Non-pigmented ciliary epithelial cell (primary cell): ENCODE measurements at regions not wholly inside any gene's neighbourhood (a gene's known extent, or its start where the extent isn't known, plus 50 kb on each side); places are given as distances from the start of the nearest gene placed in this dataset.
A peak's percentile ranks its signal among the peaks of the same experiment; 100 is the strongest.
"Not testable (repeated sequence)": the region's sequence is repeated elsewhere in the genome, so short reads cannot be mapped to it uniquely, and the experiment has no call there.

Experiments
- DNase-seq: peaks from one replicate; pipeline ENCODE4 v3.0.0-alpha.2; 2010; ENCODE audit warnings: low read depth

DNA sequence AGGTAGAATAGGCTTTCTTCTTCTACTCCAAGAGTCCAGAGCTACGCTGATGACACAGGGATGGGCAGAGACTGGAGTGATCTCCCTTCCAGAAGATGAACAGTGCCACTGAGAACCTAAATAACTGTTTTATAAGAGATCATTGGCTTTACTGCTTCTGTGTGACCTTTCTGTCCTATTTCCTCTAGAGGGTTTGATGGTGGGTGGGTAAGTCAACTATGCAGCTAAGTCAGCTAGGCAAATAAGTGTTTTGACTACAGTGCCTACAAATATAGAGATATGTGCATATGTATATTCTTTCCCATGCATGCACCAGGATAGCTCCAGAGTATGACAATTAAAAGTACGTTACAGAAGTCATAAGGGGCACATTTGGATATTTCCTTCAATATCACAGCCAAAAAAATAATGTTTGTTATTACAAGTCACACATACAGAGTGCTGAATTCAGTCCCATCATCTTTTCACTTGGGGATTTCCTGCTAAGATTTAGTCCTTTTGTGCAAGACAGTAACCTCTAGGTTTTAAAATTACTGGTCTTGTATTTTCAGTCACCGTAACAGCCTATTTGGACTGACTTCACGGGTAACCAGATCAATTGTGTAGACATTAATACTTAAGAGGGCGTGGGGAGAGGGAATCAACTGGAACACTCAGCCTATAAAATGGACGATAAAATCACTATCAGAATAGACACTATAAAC, 412.6 kb upstream of the SOX5 start:
- DNase-seq, result no peak

DNA sequence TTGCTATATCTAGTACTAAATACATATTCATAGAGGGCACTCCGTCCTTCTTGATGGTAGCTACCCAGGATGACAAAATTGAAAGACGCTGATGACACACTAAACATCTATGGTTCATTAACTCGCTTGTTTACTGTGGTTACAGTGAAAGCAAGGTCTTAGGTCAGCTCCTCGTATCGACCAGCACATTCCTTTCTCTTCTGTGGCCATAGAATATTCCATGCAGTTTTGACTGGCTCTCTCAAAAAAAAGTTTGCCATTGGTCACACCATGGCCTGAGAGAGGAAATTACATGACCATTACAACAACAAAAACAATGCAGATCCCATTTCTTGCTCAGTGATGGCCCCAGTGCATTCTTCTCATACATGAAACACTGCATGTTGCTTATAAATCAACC, 411.4 kb upstream of the SOX5 start:
- DNase-seq, result peak; percentile 30

DNA sequence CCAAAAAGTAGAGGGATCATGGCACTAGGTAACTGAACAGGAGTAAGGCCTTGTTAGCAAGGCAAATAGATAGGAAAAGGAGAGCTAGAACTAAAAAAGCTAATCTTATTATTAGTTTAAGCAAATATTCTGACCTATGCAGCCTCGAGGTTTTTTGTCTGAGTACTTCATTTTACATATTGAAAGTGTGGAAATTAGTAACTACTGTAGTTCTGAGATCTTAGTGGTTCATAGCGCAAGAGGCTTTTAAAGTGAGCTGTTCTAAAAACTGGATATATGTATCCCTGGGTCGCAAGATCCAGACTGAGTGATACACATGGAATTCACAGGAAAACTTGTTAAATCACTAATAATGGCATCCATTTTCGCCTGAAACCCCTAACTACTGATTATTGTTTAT, 411.0 kb upstream of the SOX5 start:
- DNase-seq, result no peak

DNA sequence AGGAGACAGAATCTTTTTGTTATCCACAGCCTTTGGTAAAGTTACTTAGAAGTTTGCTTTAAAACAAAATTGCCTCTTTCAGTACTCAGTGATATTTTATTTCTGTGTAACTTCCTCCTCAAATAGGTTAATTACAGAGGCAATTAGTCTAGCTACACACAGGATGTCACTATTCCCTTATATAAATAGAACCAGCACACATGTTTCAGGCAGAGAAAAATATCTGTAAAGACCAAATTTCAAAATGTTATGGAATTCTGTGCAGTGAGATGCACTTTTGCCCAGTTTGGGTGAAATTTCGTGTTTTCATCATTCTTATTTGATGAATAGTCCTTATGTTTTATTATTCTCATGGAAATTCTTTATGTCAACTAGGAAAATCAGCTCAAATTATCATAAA, 410.6 kb upstream of the SOX5 start:
- DNase-seq, result no peak

DNA sequence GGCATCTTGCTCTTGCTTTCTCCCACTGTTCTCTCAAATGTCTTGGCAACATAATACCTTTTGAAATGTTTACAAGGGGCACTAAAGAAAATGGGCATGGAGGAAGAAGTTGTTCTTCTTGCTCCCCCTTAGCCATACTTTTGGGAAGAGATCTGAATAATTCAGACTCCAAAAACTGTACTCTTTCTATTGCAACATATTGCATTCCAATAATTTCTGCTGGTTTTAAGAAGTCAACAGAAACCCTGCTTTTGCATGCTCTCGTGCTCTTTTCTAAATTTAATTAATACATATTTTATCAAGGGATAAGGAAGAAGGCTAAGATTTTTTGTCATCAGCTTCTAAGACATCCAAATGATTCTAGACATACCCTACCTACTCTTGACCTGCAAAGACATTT, 409.9 kb upstream of the SOX5 start:
- no peak for DNase-seq

DNA sequence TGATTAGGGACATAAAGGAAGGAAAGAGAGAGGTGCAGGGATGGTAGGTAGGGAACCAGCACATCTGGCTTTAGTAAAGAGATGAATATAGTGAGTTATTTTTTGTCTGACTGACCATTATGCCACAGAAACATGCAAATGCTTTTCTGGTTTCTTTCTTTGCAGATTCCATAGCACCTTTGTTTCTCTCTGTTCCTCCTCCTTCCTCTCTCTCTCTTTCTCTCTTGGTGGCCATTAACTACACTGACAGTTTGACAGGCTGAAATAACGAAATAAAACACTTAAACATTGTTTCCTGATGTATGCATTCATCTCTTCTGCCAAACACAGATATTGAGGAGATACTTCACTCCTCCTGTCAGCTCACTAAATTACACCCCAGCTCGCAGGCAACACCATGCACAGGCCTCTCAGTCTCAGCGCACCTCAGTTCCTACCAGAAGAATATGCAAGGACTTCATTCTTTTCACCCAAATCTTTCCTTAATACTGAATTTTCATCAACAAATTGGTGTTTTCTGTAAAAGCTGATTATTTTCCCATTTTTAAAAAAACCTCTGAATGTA, 406.9 kb upstream of the SOX5 start:
- DNase-seq, result no peak

DNA sequence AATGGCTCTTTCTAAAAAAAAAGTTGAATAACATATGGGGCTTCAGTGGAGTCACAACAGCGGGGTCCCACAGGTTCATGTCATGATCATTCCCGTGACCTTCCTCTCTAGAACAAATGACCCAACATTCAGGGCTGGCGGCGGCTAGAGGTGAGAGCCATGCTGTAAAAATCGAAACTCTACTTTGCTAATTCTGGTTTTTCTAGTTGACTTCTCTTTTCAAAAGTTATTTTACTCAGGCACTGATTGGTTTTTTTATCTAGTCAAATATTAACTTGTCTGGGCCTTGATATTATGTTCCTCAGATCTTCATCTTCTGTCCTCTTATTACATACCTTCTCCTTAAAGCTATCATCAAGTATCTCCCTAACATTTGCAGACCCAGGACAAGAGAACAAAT, 402.9 kb upstream of the SOX5 start:
- DNase-seq, result no peak

DNA sequence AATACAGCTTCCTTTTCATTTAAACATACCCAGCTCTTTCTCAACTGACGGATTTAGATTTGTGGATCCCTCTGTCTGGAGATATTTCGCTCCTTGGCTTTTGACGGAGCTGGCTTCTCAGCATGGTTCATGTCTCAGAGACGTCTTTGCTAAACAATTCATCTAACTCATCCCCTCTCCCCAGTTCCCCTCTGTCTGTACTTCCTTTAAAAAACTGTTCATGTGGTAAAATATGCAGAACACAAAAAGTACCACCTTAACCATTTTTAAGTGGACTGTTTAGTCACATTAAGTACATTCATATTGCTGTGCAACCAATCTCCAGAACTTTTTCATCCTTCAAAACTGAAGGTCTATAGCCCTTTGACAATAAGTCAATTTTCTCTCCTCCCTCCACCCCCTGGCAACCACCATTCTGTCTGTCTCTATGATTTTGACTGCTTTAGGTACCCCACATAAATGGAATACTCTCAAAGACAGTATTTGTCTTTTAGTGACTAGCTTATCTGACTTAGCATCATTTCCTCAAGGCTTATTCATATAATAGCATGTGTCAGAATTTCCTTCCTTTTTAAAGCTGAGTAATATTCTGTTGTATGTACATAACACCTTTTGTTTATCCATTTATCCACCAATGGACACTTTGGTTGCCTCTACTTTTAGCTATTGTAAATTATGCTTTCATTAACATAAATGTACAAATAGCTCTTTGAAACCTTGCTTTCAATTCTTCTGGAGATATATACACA, 399.8 kb upstream of the SOX5 start:
- DNase-seq, result no peak

DNA sequence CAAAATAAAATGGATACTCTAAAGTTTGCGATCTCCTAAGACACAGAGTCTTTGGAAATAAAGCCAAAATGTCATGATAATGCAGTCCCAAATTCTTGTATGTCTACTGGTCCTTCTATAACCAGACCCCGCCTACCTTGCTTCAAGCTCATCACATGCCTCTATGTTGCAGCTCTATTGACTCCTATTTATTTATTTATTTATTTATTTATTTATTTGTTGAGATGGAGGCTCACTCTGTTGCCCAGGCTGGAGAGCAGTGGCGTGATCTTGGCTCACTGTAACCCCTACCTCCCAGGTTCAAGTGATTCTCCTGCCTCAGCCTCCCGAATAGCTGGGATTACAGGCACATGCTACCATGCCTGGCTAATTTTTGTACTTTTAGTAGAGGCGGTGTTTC, 398.7 kb upstream of the SOX5 start:
- DNase-seq, result not testable (repeated sequence)

DNA sequence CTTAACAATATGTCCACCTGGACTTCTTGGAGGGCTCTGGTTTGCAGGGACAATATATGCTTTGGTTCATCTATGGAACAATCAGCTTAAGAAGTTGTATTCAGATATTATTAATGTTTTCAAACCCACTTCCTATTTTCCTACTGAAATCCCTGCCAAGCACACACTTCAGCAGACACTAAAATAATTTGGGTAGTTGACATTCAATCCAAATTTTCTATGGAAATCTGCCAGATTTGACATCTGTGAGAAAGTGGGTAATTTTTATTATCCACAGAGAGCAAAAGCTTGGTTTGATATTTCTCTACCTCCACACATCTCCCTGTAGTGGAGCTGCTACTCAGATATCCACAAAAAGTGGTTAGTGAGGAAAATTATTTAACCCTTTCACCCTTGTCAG, 378.8 kb upstream of the SOX5 start:
- DNase-seq, result no peak

DNA sequence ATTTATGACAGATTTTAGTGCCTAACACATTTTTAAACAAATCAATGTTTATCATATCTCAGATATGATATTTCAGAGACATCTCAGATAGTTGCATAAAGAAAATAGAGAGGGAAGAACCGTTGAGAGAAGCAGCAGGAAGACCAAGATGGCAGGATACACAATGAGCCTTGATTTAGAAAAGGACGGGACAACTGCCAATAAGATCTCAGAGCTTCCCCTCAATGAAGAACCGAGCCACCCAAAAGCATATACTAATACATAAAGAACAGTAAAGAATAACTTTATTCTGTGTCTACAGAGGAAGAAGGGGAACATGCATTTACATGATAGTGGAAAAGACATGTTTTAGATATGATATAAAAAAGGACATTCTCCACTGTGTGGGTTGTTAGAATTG, 375.9 kb upstream of the SOX5 start:
- DNase-seq, result no peak

DNA sequence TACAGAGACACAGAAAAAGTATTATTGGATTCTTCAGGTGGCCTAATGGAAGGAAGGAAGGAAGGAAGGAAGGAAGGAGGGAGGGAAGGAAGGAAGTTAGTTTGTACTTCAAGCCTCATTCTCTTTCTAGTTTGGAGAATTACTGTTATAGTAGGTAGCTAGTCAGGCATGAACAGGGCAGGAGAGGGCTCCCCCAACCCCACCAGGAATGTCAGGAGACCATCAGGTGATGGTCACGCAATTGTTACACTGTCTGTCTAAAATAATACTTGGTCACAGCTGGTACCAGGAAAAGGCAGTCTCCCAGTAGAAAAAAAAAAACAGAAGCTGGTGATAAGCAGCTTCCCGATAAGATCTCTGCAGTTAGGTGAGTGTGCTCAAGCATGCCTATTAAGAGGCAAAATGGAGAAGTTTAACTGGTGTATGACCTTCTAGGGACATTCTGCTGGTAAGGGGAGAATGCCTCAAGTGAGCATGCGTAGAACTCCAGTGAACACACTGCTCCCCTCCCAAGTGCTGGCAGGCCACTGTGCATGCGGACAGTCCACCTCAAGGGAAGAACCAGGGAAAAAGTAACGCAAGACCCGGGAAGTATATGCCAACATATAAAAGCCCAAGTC, 358.4 kb upstream of the SOX5 start:
- DNase-seq, result no peak

DNA sequence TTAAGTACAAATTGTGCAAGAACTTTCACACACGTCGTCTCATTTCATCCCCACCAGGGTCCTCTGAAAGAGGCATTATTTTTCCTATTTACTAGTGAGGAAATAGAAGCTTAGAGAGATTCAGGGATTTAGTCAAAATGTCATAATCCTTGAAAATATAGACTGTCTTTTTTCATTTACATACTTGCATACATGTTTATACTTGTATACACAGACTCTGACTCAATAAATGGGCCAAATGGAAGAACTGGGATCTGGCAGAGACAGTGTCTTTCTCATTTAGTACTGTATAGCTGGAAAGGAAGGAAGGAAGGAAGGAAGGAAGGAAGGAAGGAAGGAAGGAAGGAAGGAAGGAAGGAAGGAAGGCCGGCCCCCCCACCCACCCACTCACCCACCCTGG, 357.7 kb upstream of the SOX5 start:
- no peak for DNase-seq

DNA sequence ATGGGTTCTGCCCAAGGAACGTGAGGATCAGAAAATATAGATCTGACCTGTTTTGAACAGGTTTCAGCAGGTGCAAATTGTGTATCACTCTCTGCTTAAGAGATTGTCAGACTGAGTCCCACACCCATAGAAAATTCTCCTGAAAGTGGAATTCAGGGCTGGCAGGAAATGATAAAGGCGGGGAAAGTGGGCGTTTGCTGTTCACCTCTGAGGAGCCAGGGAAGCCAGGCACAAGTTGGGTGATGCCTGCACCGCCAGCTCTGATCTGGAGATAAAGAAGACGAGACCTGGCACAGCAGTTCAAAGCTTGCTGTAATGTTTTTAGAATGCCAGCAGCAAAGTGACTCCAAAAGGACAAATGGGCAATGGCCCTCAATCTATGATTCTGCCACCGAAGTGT, 356.5 kb upstream of the SOX5 start:
- no peak for DNase-seq

DNA sequence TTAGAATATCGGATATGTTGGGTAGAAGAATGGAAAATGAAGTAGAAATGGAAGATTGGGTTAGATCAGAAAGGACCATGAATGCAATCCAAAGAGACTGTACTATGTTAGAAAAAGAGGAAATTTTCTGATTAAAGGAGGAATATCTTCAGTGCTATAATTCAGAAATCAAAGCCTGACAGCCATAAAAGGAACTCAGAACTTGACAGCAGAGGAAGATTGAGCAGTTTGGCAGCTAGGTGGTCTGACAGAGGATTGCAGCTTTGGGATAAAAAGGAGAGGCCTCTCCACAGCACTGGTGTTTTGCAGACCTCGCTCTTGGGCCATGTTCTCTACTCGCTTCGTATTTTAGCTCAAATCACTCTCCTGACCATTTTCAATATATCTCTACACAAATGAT, 354.8 kb upstream of the SOX5 start:
- DNase-seq, result no peak

DNA sequence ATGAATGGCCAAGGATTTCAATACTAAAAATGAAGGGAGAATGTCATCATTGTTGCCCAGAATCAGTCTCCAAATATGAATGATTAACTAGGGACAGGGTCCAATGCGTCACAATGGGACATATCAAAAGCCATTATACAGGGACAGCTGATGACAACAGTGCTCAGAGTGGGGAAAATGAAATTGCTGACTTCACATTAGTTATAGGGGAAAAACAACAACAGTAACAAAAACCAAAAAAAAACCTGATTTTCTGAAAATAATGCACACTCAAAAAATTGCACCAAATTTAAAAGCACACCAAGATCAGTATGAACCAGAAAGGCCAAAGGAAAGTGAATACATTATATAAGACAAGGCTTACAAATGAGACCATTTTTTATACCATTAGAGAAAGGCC, 353.2 kb upstream of the SOX5 start:
- DNase-seq, result no peak

DNA sequence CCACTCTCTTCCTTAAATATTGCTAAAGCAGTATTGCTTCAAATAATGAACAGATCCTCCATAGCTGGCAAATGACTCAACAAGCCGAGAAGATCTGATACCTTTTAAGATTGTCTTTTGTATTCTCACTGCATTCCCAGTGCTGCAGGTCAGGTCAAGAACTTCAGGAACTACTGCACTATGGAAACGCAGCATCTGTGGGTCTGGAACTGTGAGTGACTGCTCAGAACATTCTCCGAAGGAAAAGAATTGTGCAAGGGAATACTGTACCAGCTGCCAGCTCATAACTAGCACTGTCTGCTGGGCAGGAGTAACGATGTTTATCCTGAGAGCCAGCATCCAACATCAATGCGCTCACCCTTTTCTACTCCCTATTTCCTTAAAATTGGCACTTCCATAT, 348.0 kb upstream of the SOX5 start:
- DNase-seq, result no peak

DNA sequence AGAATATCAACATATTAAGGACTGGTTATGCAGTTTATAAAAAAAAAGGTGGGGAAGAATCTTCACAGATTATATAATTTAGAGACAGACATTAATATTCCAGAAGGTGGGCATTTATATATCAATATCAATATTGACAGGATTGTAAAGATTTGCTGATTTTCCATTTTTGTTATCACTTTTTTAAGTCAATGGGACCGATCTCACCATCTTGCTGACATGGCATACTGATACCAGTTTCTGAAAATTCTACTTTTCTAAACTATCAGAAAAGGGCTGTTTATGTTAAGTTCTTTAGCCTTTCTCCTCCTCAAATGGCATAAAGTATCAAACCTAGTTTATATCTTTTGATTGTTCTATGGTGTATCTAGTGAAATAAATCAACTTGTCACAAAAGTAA, 344.1 kb upstream of the SOX5 start:
- no peak for DNase-seq

DNA sequence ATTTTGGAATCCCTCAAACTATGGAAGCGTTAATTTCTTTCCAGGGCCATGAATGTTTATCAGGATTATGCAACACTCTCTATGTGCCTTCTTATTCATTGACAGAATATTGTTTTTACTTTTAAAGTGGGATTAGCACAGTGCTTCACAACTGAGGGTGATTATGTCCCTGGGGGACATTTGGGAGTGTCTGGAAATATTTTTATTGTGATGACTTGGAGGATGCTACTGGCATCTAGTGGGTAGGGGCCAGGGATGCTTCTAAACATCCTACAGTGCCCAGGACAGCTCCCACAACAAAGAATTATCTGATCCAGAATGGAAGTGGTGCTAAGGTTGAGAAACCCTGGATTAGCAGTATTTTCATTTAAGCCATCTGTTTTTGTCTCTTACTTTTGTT, 338.5 kb upstream of the SOX5 start:
- no peak for DNase-seq

DNA sequence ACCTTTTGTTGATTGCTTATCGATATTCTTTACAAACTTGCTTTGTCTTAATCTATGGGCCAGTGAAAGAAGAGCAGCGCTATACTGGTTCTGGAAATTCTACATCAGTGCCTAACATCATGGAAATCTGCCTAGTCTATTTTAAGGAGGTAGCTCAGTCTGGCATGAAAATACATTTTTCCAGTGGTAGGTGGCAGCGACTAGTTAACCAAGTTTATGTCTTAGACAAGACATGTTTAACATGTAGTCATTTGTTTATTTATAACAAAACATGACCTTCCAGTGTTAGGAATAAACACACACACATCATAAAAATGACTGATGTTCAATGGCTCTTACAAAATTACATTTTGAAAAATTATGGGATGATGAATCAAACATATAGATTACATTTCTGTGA, 336.0 kb upstream of the SOX5 start:
- no peak for DNase-seq

DNA sequence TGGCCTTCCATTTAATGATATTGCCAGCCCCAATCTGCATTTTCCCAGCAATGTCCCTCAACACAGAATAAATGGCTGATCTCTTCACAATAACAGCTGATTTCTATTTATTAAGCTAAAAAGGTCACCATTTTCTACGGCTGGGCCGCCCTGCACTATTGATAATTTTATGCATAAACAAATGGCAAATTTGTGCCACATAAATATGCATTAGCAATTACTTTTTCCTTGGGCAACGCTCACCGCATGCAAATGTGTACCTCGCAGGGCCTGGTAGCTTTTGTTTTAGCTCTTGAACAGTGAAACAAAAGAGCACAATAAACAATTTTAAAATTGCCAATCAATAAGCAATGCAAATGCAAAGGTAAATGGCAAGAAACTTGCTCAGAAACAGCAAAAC, 331.9 kb upstream of the SOX5 start:
- no peak for DNase-seq

DNA sequence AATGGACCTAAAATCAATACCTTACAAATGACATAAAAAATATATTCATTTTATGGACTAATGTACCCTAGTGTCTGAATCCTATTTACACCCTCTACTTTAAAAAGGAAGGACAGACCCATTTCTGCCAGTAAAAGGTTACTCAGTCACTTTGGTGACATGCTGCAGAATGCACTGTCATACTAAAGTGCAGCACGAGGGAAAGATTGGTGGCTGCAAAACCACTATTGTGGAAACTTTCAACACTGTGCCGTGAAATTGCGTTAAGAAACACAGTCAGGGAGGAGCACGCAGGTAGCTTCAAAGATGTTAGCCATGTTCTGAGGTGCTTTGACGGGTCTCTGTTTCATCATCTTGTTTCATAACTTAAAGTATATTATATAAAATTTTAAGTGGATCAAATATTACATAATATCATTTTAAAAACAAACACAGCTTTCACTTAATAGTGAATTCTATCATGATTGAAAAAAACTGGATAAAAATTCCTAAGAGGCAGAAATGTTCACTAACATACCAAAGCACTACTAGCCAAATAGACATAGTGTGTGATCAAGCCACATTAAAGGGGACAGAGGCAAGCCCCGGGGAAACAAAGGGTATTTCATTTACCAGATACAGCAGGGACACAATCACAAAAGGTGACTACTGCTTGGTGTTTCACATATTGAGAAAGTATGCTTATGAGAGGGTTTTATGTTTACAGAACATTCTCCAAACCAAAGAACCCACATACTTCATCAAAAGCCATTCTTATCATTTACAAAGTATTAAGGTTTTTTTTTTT, 330.8 kb upstream of the SOX5 start:
- no peak for DNase-seq

DNA sequence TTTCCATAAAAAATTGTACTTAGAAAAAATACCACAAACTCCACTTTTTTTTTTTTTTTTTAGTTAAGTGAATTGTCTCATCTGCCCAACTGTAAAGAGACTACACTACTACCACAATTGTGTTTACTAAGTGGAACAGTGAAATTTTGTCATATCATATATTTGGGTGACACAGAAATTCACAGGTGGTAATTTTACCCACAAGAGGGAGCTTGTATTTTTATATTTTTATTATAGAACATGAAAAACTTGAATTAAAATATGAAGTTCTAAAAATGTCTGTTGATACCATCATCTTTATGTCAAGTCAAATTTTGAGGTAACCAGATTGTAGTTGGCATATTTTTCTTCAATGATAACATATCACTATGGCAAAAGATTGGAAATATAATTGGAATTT, 329.4 kb upstream of the SOX5 start:
- no peak for DNase-seq
